Parathyroid adenoma (tissue), 2 donors: ENCODE measurements at regions not wholly inside any gene's neighbourhood (a gene's known extent, or its start where the extent isn't known, plus 50 kb on each side); places are given as distances from the start of the nearest gene placed in this dataset.

ENCODE experiments used
- H2AFZ ChIP-seq: fragments of 300-600 bp; sonication (generic); one replicate; pipeline ENCODE4 v1.7.0; 2017; ENCODE audit warnings: antibody characterized with exemption, mild to moderate bottlenecking
- H3K27ac ChIP-seq: fragments of 300-600 bp; sonication (generic); one replicate; pipeline ENCODE4 v1.7.0; 2017
- H3K27me3 ChIP-seq: fragments of 300-600 bp; sonication (generic); one replicate; pipeline ENCODE4 v1.7.0; 2017; ENCODE audit warnings: low read length; ENCODE audit not compliant: control insufficient read depth, insufficient read depth
- H3K36me3 ChIP-seq: fragments of 300-600 bp; sonication (generic); one replicate; pipeline ENCODE4 v1.7.0; 2017; ENCODE audit warnings: low read length; ENCODE audit not compliant: control insufficient read depth, insufficient read depth
- H3K4me1 ChIP-seq: fragments of 300-600 bp; sonication (generic); one replicate; pipeline ENCODE4 v1.7.0; 2017; ENCODE audit warnings: control low read depth
- H3K4me2 ChIP-seq: fragments of 300-600 bp; sonication (generic); one replicate; pipeline ENCODE4 v1.7.0; 2017; ENCODE audit warnings: low read length
- H3K4me3 ChIP-seq: fragments of 300-600 bp; sonication (generic); one replicate; pipeline ENCODE4 v1.7.0; 2017; ENCODE audit warnings: low read depth, low read length
- H3K79me2 ChIP-seq: fragments of 300-600 bp; sonication (generic); one replicate; pipeline ENCODE4 v1.7.0; 2017; ENCODE audit warnings: control low read depth
- H3K9ac ChIP-seq: fragments of 300-600 bp; sonication (generic); one replicate; pipeline ENCODE4 v1.7.0; 2017; ENCODE audit warnings: mild to moderate bottlenecking
- H3K9me3 ChIP-seq: fragments of 300-600 bp; sonication (generic); one replicate; pipeline ENCODE4 v1.7.0; 2017; ENCODE audit warnings: low read length; ENCODE audit not compliant: control insufficient read depth
- CTCF ChIP-seq: fragments of 300-600 bp; sonication (generic); IDR thresholded peaks from one replicate; pipeline ENCODE4 v1.7.0; 2017; ENCODE audit warnings: antibody characterized with exemption, mild to moderate bottlenecking
- donor health status: primary hyperparathyroidism.

GRCh38 chr6:103085801-103086200 is 1692.3 kb downstream of the GRIK2 start:
- Histone ChIP-seq H3K4me2 (no peak overlapping the region), H3K4me3 (no peak overlapping the region), H3K36me3 (no peaks in the 10 kb centered on the region), H3K27me3 (no peaks in the 10 kb centered on the region), H3K79me2 (no peaks in the 10 kb centered on the region), H3K9ac (no peak overlapping the region), H3K4me1 (no peaks in the 10 kb centered on the region), H3K27ac (no peak overlapping the region), H2AFZ (no peak overlapping the region), H3K9me3 (no peaks in the 10 kb centered on the region)
- no peak for TF ChIP-seq CTCF

GRCh38 chr6:103081876-103082630 is 1688.5 kb downstream of the GRIK2 start:
- Histone ChIP-seq H3K9ac (no peak overlapping the region), H3K9me3 (no peaks in the 10 kb centered on the region), H3K4me3 (no peak overlapping the region), H3K4me1 (no peaks in the 10 kb centered on the region), H3K4me2 (no peak overlapping the region), H3K27ac (no peak overlapping the region), H2AFZ (no peak overlapping the region), H3K36me3 (no peaks in the 10 kb centered on the region), H3K79me2 (no peaks in the 10 kb centered on the region), H3K27me3 (no peaks in the 10 kb centered on the region)
- TF ChIP-seq CTCF: no peak

- Histone ChIP-seq H2AFZ (no peak overlapping the region), H3K9ac (no peak overlapping the region), H3K27me3 (no peaks in the 10 kb centered on the region), H3K4me1 (no peaks in the 10 kb centered on the region), H3K79me2 (no peaks in the 10 kb centered on the region), H3K27ac (no peak overlapping the region), H3K9me3 (no peaks in the 10 kb centered on the region), H3K4me2 (no peak overlapping the region), H3K4me3 (no peak overlapping the region), H3K36me3 (no peaks in the 10 kb centered on the region)
- no peak for TF ChIP-seq CTCF
Measured at GRCh38 chr6:103081126-103081525, 1687.6 kb downstream of the GRIK2 start.

GRCh38 chr6:103080497-103080896 is 1687.0 kb downstream of the GRIK2 start:
- Histone ChIP-seq H3K4me1 (no peaks in the 10 kb centered on the region), H3K79me2 (no peaks in the 10 kb centered on the region), H3K4me2 (no peak overlapping the region), H3K9me3 (no peaks in the 10 kb centered on the region), H3K9ac (no peak overlapping the region), H3K36me3 (no peaks in the 10 kb centered on the region), H2AFZ (no peak overlapping the region), H3K27me3 (no peaks in the 10 kb centered on the region), H3K27ac (no peak overlapping the region), H3K4me3 (no peak overlapping the region)
- no peak for TF ChIP-seq CTCF

- Histone ChIP-seq H3K9ac (no peak overlapping the region), H3K79me2 (no peaks in the 10 kb centered on the region), H3K9me3 (no peaks in the 10 kb centered on the region), H3K27ac (no peak overlapping the region), H3K36me3 (no peaks in the 10 kb centered on the region), H3K27me3 (no peaks in the 10 kb centered on the region), H3K4me2 (no peak overlapping the region), H2AFZ (no peak overlapping the region), H3K4me3 (no peak overlapping the region), H3K4me1 (no peaks in the 10 kb centered on the region)
- TF ChIP-seq CTCF: no peak
Measured at GRCh38 chr6:103079867-103080266, 1686.4 kb downstream of the GRIK2 start.
